Mucosa of gallbladder (tissue), 1 donor: ENCODE measurements at regions not wholly inside any gene's neighbourhood (a gene's known extent, or its start where the extent isn't known, plus 50 kb on each side); places are given as distances from the start of the nearest gene placed in this dataset.

Source experiments
- DNase-seq: peaks from one replicate; pipeline ENCODE4 v3.0.0-alpha.2; 2020; ENCODE audit warnings: low spot score
- donor health status: DM: no; HTN: no; CAD: no.

GRCh38 chr20:58162986-58163385 is 65.5 kb downstream of the ANKRD60 start:
- DNase-seq, result no peak

- no peak for DNase-seq
These were observed 67.3 kb downstream of the ANKRD60 start for GRCh38 chr20:58161192-58161591.

- no peak for DNase-seq
These were observed 67.9 kb downstream of the ANKRD60 start for GRCh38 chr20:58160451-58161061.

GRCh38 chr20:58155148-58155925 is 73.1 kb downstream of the ANKRD60 start:
- DNase-seq, result no peak

- no peak for DNase-seq
These were observed 74.3 kb downstream of the ANKRD60 start for GRCh38 chr20:58154113-58154512.

GRCh38 chr20:58153121-58153520 is 75.3 kb downstream of the ANKRD60 start:
- DNase-seq, result no peak

- DNase-seq, result peak; percentile 35
These were observed 77.7 kb downstream of the ANKRD60 start for GRCh38 chr20:58150772-58151171.

- DNase-seq, result no peak
These were observed 78.9 kb downstream of the ANKRD60 start for GRCh38 chr20:58149437-58150091.

GRCh38 chr20:58148891-58149290 is 79.6 kb downstream of the ANKRD60 start:
- no peak for DNase-seq

GRCh38 chr20:58147628-58148370 is 80.7 kb downstream of the ANKRD60 start:
- no peak for DNase-seq

GRCh38 chr20:58146746-58147140 is 81.7 kb downstream of the ANKRD60 start:
- no peak for DNase-seq

- no peak for DNase-seq
These were observed 82.2 kb downstream of the ANKRD60 start for GRCh38 chr20:58146081-58146745.

GRCh38 chr20:58145506-58146080 is 82.9 kb downstream of the ANKRD60 start:
- DNase-seq, result no peak

- DNase-seq, result no peak
These were observed 84.4 kb downstream of the ANKRD60 start for GRCh38 chr20:58144096-58144495.

GRCh38 chr20:58143531-58143930 is 84.9 kb downstream of the ANKRD60 start:
- DNase-seq, result no peak

GRCh38 chr20:58142843-58143185 is 85.6 kb downstream of the ANKRD60 start:
- no peak for DNase-seq

- DNase-seq, result no peak
These were observed 86.2 kb downstream of the ANKRD60 start for GRCh38 chr20:58141971-58142842.

- no peak for DNase-seq
These were observed 87.0 kb downstream of the ANKRD60 start for GRCh38 chr20:58141496-58141895.

- DNase-seq, result peak; percentile 2
These were observed 87.5 kb downstream of the ANKRD60 start for GRCh38 chr20:58140787-58141425.
